ENCODE measurements at regions not wholly inside any gene's neighbourhood (a gene's known extent, or its start where the extent isn't known, plus 50 kb on each side); places are given as distances from the start of the nearest gene placed in this dataset.

DNA sequence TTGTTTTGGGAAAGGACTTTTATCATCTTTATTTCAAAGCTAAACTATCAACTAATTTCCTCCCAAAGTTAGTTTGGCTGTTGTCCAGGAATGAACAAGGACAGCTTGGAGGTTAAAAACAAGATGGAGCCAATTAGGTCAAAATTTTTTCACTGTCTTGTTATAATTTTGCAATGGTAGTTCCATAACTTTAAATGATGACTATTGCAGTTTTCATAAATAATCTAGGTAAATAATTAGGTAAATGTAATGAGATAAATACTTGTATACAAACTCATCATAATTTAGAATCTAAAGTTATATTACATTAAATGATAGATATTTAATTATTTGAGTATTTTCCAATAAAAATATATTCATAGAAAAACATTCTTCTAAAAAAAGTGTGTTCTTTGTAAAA is 68.3 kb upstream of the DAZL start:
- TF ChIP-seq, protein P1, sequence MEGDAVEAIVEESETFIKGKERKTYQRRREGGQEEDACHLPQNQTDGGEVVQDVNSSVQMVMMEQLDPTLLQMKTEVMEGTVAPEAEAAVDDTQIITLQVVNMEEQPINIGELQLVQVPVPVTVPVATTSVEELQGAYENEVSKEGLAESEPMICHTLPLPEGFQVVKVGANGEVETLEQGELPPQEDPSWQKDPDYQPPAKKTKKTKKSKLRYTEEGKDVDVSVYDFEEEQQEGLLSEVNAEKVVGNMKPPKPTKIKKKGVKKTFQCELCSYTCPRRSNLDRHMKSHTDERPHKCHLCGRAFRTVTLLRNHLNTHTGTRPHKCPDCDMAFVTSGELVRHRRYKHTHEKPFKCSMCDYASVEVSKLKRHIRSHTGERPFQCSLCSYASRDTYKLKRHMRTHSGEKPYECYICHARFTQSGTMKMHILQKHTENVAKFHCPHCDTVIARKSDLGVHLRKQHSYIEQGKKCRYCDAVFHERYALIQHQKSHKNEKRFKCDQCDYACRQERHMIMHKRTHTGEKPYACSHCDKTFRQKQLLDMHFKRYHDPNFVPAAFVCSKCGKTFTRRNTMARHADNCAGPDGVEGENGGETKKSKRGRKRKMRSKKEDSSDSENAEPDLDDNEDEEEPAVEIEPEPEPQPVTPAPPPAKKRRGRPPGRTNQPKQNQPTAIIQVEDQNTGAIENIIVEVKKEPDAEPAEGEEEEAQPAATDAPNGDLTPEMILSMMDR (IDR thresholded peaks at IDR 0.05 in 4 of 5, conservative IDR thresholded peaks at IDR 0.05 in 1 of 5) = no peak
- no peak for TF ChIP-seq POLR2A (IDR thresholded peaks at IDR 0.05)
